ENCODE measurements at regions not wholly inside any gene's neighbourhood (a gene's known extent, or its start where the extent isn't known, plus 50 kb on each side); places are given as distances from the start of the nearest gene placed in this dataset.

- no peak for ATAC-seq (ENCODE audit: low FRiP score)
- DNase-seq, result no peak
- H3K4me1 ChIP-seq (ENCODE audit: control insufficient read depth in 1 of 2, insufficient read depth in 2 of 2, low read length in 2 of 2), result no peaks in the 10 kb centered on the region
- H3K36me3 ChIP-seq (ENCODE audit: control insufficient read depth in 1 of 2, insufficient read depth in 2 of 2, low read length in 1 of 2), result no peaks in the 10 kb centered on the region
- intact Hi-C loops (cut with DNase I), result no loop called here
- H3K4me3 ChIP-seq (ENCODE audit: low read length in 2 of 2), result no peak overlapping the region
- 85 to 91% methylated on average over 6 of the region's 6 CpGs for WGBS, 2 donors
- H3K27ac ChIP-seq (ENCODE audit: low read depth in 1 of 2, low read length in 2 of 2), result no peak overlapping the region
- no peaks in the 10 kb centered on the region for H3K9me3 ChIP-seq (ENCODE audit: control insufficient read depth, low read length)
- no peaks in the 10 kb centered on the region for H3K27me3 ChIP-seq (ENCODE audit: control insufficient read depth in 1 of 2, insufficient read depth in 2 of 2, low read length in 1 of 2)
These were observed 1885.5 kb upstream of the PRR20A start for GRCh38 chr13:55255236-55255635.

GRCh38 chr13:55263045-55263444, 1877.7 kb upstream of the PRR20A start:
- H3K27me3 ChIP-seq (ENCODE audit: control insufficient read depth in 1 of 2, insufficient read depth in 2 of 2, low read length in 1 of 2), result no peaks in the 10 kb centered on the region
- WGBS, 2 donors, result 21 to 30% methylated on average over 1 of the region's 1 CpG
- H3K4me3 ChIP-seq (ENCODE audit: low read length in 2 of 2), result no peak overlapping the region
- ATAC-seq (ENCODE audit: low FRiP score) (no peak), DNase-seq (no peak)
- intact Hi-C loops (cut with DNase I), result no loop called here
- no peaks in the 10 kb centered on the region for H3K36me3 ChIP-seq (ENCODE audit: control insufficient read depth in 1 of 2, insufficient read depth in 2 of 2, low read length in 1 of 2)
- H3K4me1 ChIP-seq (ENCODE audit: control insufficient read depth in 1 of 2, insufficient read depth in 2 of 2, low read length in 2 of 2), result no peaks in the 10 kb centered on the region
- H3K9me3 ChIP-seq (ENCODE audit: control insufficient read depth, low read length), result no peaks in the 10 kb centered on the region
- no peak overlapping the region for H3K27ac ChIP-seq (ENCODE audit: low read depth in 1 of 2, low read length in 2 of 2)

- DNase-seq (no peak), ATAC-seq (ENCODE audit: low FRiP score) (no peak)
- no peaks in the 10 kb centered on the region for H3K4me1 ChIP-seq (ENCODE audit: control insufficient read depth in 1 of 2, insufficient read depth in 2 of 2, low read length in 2 of 2)
- no peaks in the 10 kb centered on the region for H3K27me3 ChIP-seq (ENCODE audit: control insufficient read depth in 1 of 2, insufficient read depth in 2 of 2, low read length in 1 of 2)
- H3K4me3 ChIP-seq (ENCODE audit: low read length in 2 of 2), result no peak overlapping the region
- H3K36me3 ChIP-seq (ENCODE audit: control insufficient read depth in 1 of 2, insufficient read depth in 2 of 2, low read length in 1 of 2), result no peaks in the 10 kb centered on the region
- H3K27ac ChIP-seq (ENCODE audit: low read depth in 1 of 2, low read length in 2 of 2), result no peak overlapping the region
- WGBS, 2 donors, result 47 to 54% methylated on average over 2 of the region's 2 CpGs
- no peaks in the 10 kb centered on the region for H3K9me3 ChIP-seq (ENCODE audit: control insufficient read depth, low read length)
- intact Hi-C loops (cut with DNase I), result no loop called here
These were observed 1874.1 kb upstream of the PRR20A start for GRCh38 chr13:55266644-55267043.

- Histone ChIP-seq H3K4me3 (ENCODE audit: low read length in 2 of 2) (no peak overlapping the region), H3K27me3 (ENCODE audit: control insufficient read depth in 1 of 2, insufficient read depth in 2 of 2, low read length in 1 of 2) (no peaks in the 10 kb centered on the region), H3K36me3 (ENCODE audit: control insufficient read depth in 1 of 2, insufficient read depth in 2 of 2, low read length in 1 of 2) (no peaks in the 10 kb centered on the region), H3K4me1 (ENCODE audit: control insufficient read depth in 1 of 2, insufficient read depth in 2 of 2, low read length in 2 of 2) (no peaks in the 10 kb centered on the region), H3K9me3 (ENCODE audit: control insufficient read depth, low read length) (peaks cover 5% of the 10 kb centered on the region), H3K27ac (ENCODE audit: low read depth in 1 of 2, low read length in 2 of 2) (no peak overlapping the region)
- ATAC-seq (ENCODE audit: low FRiP score) (no peak), DNase-seq (no peak)
- 88 to 93% methylated on average over 1 of the region's 1 CpG for WGBS, 2 donors
- intact Hi-C loops (cut with DNase I), result no loop called here
These were observed 1842.5 kb upstream of the PRR20A start for GRCh38 chr13:55298201-55298600.

GRCh38 chr13:55302568-55302967, 1838.2 kb upstream of the PRR20A start:
- no peak overlapping the region for H3K4me3 ChIP-seq (ENCODE audit: low read length in 2 of 2)
- WGBS, 2 donors, result 60 to 68% methylated on average over 3 of the region's 3 CpGs
- H3K4me1 ChIP-seq (ENCODE audit: control insufficient read depth in 1 of 2, insufficient read depth in 2 of 2, low read length in 2 of 2), result no peaks in the 10 kb centered on the region
- no peak overlapping the region for H3K27ac ChIP-seq (ENCODE audit: low read depth in 1 of 2, low read length in 2 of 2)
- H3K36me3 ChIP-seq (ENCODE audit: control insufficient read depth in 1 of 2, insufficient read depth in 2 of 2, low read length in 1 of 2), result no peaks in the 10 kb centered on the region
- no peak for DNase-seq
- intact Hi-C loops (cut with DNase I), result no loop called here
- H3K27me3 ChIP-seq (ENCODE audit: control insufficient read depth in 1 of 2, insufficient read depth in 2 of 2, low read length in 1 of 2), result no peaks in the 10 kb centered on the region
- ATAC-seq (ENCODE audit: low FRiP score), result no peak
- H3K9me3 ChIP-seq (ENCODE audit: control insufficient read depth, low read length), result no peaks in the 10 kb centered on the region

GRCh38 chr13:55307909-55308308, 1832.8 kb upstream of the PRR20A start:
- H3K27me3 ChIP-seq (ENCODE audit: control insufficient read depth in 1 of 2, insufficient read depth in 2 of 2, low read length in 1 of 2), result no peaks in the 10 kb centered on the region
- no peaks in the 10 kb centered on the region for H3K36me3 ChIP-seq (ENCODE audit: control insufficient read depth in 1 of 2, insufficient read depth in 2 of 2, low read length in 1 of 2)
- no peak overlapping the region for H3K27ac ChIP-seq (ENCODE audit: low read depth in 1 of 2, low read length in 2 of 2)
- no peak for DNase-seq
- no peaks in the 10 kb centered on the region for H3K9me3 ChIP-seq (ENCODE audit: control insufficient read depth, low read length)
- H3K4me3 ChIP-seq (ENCODE audit: low read length in 2 of 2), result no peak overlapping the region
- WGBS, 2 donors, result 63 to 73% methylated on average over 3 of the region's 3 CpGs
- H3K4me1 ChIP-seq (ENCODE audit: control insufficient read depth in 1 of 2, insufficient read depth in 2 of 2, low read length in 2 of 2), result no peaks in the 10 kb centered on the region
- intact Hi-C loops (cut with DNase I), result no loop called here
- ATAC-seq (ENCODE audit: low FRiP score), result no peak

GRCh38 chr13:55341891-55342290, 1798.8 kb upstream of the PRR20A start:
- intact Hi-C loops (cut with DNase I), result no loop called here
- WGBS, 2 donors, result 75 to 77% methylated on average over 3 of the region's 3 CpGs
- H3K4me1 ChIP-seq (ENCODE audit: control insufficient read depth in 1 of 2, insufficient read depth in 2 of 2, low read length in 2 of 2), result no peaks in the 10 kb centered on the region

GRCh38 chr13:55345224-55345623, 1795.5 kb upstream of the PRR20A start:
- Histone ChIP-seq H3K27ac (ENCODE audit: low read depth in 1 of 2, low read length in 2 of 2) (no peak overlapping the region), H3K36me3 (ENCODE audit: control insufficient read depth in 1 of 2, insufficient read depth in 2 of 2, low read length in 1 of 2) (no peaks in the 10 kb centered on the region), H3K9me3 (ENCODE audit: control insufficient read depth, low read length) (peaks cover 3% of the 10 kb centered on the region), H3K4me3 (ENCODE audit: low read length in 2 of 2) (no peak overlapping the region), H3K4me1 (ENCODE audit: control insufficient read depth in 1 of 2, insufficient read depth in 2 of 2, low read length in 2 of 2) (no peaks in the 10 kb centered on the region), H3K27me3 (ENCODE audit: control insufficient read depth in 1 of 2, insufficient read depth in 2 of 2, low read length in 1 of 2) (no peaks in the 10 kb centered on the region)
- intact Hi-C loops (cut with DNase I), result no loop called here
- DNase-seq, result no peak
- 81% methylated on average over 4 of the region's 4 CpGs for WGBS, 2 donors
- no peak for ATAC-seq (ENCODE audit: low FRiP score)

More at GRCh38 chr13:55341891-55342290, 1798.8 kb upstream of the PRR20A start:
- DNase-seq (no peak), ATAC-seq (ENCODE audit: low FRiP score) (no peak)
- H3K36me3 ChIP-seq (ENCODE audit: control insufficient read depth in 1 of 2, insufficient read depth in 2 of 2, low read length in 1 of 2), result no peaks in the 10 kb centered on the region
- H3K9me3 ChIP-seq (ENCODE audit: control insufficient read depth, low read length), result peaks cover 3% of the 10 kb centered on the region
- H3K27me3 ChIP-seq (ENCODE audit: control insufficient read depth in 1 of 2, insufficient read depth in 2 of 2, low read length in 1 of 2), result no peaks in the 10 kb centered on the region
- no peak overlapping the region for H3K27ac ChIP-seq (ENCODE audit: low read depth in 1 of 2, low read length in 2 of 2)
- H3K4me3 ChIP-seq (ENCODE audit: low read length in 2 of 2), result no peak overlapping the region

- H3K4me3 ChIP-seq (ENCODE audit: low read length in 2 of 2), result no peak overlapping the region
- no peak overlapping the region for H3K27ac ChIP-seq (ENCODE audit: low read depth in 1 of 2, low read length in 2 of 2)
- WGBS, 2 donors, result 95% methylated on average over 3 of the region's 3 CpGs
- no peak for DNase-seq
- H3K4me1 ChIP-seq (ENCODE audit: control insufficient read depth in 1 of 2, insufficient read depth in 2 of 2, low read length in 2 of 2), result no peaks in the 10 kb centered on the region
- no peaks in the 10 kb centered on the region for H3K9me3 ChIP-seq (ENCODE audit: control insufficient read depth, low read length)
- no peaks in the 10 kb centered on the region for H3K36me3 ChIP-seq (ENCODE audit: control insufficient read depth in 1 of 2, insufficient read depth in 2 of 2, low read length in 1 of 2)
- no peak for ATAC-seq (ENCODE audit: low FRiP score)
- no peaks in the 10 kb centered on the region for H3K27me3 ChIP-seq (ENCODE audit: control insufficient read depth in 1 of 2, insufficient read depth in 2 of 2, low read length in 1 of 2)
- intact Hi-C loops (cut with DNase I), result no loop called here
These were observed 1793.2 kb upstream of the PRR20A start for GRCh38 chr13:55347528-55347927.

Data from aorta (tissue), 5 donors.